Frontal cortex (tissue), 3 donors: ENCODE measurements at regions not wholly inside any gene's neighbourhood (a gene's known extent, or its start where the extent isn't known, plus 50 kb on each side); places are given as distances from the start of the nearest gene placed in this dataset.
"Not testable (repeated sequence)": the region's sequence is repeated elsewhere in the genome, so short reads cannot be mapped to it uniquely, and the experiment has no call there.

ENCODE experiments used
- DNase-seq, 2 donors: peaks; one replicate each; pipeline ENCODE4 v3.0.0; 2012; ENCODE audit warnings: low spot score in 2 of 2
- FAIRE-seq: peaks from 2 replicates; lab custom pipeline; 2012; peaks lifted over from hg19 to GRCh38; lab: Jason Lieb, UNC
- donor health status: control.
- donor health status: control.
- donor health status: control.

DNA sequence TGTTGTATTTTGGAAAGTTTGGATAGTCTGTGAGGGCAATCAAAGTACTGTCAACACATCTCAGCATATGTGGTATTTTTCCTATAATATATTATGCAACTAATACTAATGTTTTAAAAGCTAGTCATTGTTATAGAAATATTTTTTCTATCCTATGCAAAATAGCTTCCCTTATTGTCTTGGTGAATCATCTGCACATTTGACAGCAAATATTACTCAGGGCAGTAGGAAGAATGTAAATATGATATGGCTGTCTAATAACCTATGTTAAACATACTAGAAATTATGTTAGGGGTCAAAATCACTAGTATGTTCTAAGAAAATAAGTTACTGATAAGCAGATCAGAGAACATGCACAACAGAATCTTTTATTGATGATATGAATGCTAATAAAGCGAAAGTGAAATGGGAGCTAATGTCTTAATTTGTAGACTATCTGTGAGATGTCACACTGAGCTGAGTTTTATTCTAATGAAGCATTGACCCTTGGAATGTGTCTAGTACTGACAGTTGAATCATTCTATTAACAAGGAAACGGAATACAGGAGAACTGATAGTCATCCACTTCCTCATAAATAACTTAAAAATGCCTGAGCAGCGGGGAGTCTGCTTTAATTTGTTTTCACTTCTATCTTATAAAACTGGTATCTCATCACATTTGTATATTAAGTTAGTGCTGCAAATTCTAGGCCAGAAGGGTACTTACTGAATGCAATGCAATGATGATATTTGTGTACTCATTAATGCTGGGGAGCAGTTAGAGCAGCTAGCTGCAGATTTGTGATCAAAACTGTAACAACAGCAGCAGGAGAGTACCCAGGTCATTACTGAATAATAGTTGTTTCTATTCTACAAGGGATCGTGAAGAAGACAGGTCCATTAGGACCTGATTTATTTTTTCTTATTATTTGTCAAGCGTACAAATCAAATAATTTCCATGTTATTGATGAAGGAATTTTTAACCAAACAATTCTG is 440.3 kb upstream of the AADAT start:
- DNase-seq, result no peak
- no peak for FAIRE-seq

DNA sequence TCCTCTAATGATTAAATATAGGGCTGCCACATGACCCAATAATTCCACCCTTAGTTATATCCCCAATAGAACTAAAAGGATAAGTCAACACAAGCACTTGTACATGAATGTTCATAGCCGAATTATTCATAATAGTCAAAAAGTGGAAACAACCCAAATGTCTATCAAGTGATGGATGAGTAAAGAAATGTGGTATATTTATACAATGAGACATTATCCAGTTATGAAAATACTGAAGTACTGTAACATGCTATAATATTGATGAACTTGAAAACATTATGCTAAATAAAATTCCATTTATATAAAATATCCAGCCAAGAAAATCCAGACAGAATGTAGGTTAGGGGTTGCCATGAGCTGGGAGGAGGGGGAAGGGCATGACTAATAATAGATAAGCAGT is 436.7 kb upstream of the AADAT start:
- no peak for FAIRE-seq

DNA sequence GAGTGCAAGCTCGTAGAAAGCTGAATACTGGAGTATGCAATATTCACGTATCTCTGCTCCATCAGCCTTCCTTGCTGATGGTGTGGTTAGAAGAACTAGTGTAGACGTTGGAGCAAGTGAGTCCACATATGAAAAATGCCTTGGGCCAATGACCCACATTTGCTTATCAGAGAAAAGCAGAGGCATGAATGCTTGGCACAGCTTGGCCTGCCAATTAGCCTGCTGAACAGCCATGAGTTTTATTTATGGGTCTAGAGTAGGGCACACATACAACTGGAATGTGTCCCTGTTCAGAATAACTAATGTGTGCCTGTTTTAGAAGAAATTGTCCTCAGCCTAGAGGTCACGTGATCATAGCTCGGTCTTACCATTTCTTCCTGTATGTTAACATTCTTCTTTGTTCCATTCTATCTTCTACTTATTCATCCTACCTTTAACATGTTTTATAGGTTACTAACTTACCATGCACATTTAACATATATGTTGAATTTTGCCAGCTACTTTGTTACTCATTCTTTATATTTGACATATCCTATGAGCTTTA is 432.7 kb upstream of the AADAT start:
- FAIRE-seq (no peak), DNase-seq (no peak)

More for the DNA sequence above, 436.7 kb upstream of the AADAT start:
- DNase-seq, result no peak

DNA sequence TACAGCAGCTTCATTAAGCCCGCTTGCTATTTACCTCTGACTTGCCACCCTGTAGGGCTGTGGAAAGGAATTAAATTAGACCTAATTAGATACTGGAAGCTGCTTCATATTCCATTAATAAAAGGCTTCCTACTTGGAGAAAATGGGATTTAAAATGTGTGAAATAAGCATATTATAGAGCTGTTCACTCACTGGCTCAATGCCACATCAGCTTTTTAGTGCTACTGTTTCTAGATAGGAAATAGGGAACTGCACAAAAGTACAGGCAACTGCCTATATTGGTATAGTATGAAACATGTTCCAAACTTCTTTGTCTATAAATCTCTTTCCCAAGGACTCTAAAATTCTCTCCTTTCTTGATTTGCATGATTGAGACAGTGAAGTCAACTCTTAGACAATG is 407.9 kb upstream of the AADAT start:
- DNase-seq, result no peak
- FAIRE-seq, result no peak

DNA sequence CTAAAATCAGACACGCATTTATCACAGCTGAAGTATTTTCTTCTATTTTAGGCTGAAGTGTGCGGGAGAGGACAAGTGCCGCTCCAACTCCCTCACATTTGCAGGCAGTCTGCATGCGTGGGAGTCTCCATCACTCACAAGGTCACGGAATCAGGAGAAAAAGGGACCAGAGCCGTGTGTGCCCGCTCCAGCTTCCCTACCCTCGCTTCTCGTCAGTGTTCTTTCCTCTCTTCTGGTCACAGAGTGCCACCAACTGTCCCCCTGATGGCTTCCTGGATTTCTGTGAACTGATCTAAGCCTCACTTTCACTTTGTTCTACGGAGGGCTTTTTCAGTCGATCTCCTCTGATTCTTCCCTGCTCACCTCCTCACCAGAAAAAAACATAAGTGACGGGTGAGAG is 407.4 kb upstream of the AADAT start:
- DNase-seq, result no peak

DNA sequence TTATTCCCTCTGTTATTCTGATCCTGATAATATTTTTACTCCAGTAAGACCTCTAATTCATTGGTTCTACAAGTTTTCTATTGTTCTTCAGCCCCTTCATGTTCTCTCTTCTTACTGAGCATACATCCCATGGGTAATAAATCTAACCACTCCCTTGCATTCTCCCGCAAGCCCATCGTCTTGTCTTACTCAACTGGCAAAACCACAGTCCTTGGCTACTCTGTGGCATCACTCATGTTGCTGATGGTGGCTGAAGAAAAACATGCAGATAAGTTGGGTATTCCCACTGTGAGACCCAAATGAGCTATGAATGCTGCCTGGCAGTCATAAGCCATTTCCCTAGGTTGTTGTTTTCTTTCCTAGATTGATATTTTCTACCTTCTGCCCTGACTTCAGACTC is 402.2 kb upstream of the AADAT start:
- FAIRE-seq (no peak), DNase-seq (no peak)

More for the DNA sequence above, 407.4 kb upstream of the AADAT start:
- no peak for FAIRE-seq

DNA sequence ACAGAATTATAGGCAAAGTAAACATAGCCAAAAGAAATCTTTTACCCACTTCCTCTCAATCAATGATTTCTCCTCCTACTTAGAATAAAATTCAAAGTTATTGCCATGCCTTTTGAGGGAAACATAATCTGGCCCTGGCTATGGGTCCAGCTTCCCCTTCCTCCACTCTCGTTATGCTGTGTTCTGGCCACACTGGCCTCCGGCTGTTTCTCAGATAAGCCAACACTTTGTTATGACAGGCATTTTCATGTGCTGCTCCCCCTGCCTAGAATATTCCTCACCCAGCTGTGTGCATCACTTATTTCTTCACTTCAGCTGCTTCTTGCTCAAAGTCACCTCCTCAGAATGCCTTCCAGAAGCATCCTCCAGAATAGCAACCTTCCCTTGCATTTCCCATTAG is 386.6 kb upstream of the AADAT start:
- FAIRE-seq (no peak), DNase-seq (no peak)

DNA sequence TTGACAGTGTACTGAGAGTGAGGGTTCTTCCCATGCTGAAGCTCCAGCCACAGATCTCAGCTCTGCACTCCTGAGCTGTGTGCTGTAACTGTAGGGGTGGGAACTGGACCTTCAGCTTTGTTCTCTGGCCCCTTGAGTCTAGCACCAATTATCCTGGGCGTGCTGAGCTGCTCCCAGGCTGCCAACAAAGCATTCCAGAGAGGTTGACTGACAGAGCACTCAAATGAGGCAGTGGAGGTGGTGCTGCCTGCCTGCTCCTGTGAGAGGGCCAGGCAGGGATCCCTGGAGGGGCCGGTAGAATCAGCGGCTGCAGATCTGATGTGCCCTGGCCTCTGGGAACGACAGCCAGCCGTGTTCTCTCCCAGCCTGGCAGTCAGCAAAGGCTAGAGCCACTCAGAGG is 375.7 kb upstream of the AADAT start:
- FAIRE-seq, result no peak
- no peak for DNase-seq

DNA sequence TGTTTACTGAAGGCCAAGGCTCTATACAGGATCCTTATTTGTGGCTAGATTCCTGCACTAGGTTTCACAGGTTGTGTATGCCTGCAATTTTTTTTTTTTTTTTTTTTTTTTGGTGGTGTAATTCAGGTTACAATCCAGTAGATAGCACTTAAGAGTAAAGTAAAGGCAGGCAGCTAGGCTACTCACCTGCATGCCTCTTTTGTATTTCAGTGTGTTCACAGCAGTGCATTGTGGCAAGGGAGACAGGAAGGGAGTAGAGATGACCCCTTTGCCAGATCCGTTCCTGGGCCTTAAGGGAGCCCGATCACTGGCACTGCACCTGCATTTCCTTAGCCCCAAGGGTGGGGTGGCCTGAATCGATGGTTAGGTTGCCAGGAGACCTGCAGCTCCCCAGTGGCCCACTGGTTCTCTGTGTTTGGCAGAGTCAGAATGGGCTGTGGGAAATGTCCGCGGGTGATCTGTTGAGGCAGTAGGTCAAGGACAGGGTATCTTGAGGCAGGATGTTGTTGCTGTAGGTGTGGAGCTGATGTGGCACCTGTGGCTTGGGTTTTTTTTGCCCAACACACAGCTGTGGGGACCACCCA is 374.9 kb upstream of the AADAT start:
- FAIRE-seq (no peak), DNase-seq (no peak)

DNA sequence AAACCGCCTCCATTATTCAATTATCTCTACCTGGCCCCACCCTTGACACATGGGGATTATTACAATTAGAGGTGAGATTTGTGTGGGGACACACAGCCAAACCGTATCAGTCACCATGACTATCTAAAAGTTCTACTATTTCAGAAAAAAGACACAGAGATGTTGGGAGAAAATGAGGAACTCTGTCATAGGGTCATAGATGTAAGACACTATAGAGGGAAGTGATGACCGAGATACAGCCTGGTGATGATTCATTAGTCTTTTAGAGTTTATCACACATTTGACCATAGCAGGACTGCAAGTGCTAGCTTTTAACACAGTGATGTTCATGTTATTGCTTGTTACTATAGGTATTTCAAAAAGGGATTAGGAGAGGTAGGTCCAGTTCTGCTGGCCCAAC is 357.0 kb upstream of the AADAT start:
- no peak for FAIRE-seq
- no peak for DNase-seq

DNA sequence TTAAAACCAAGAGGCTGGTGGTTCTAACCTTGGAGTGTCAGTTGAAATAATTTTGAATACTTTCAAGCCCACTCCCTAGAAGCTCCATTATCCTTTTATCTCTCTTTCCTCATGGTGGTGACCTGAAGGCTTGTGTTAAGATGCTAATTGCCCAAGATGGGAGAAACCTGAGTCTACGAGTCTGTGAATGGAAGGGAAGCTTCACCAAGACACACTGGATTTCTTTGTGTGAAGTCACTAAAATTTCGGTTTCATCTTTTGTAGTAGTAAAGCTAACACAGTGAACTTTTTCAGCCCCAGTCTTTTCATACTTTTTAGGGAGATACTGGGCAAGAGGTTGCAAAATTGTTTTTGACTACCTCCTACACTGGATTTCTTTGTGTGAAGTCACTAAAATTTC is 351.4 kb upstream of the AADAT start:
- DNase-seq, FAIRE-seq: not testable (repeated sequence)

DNA sequence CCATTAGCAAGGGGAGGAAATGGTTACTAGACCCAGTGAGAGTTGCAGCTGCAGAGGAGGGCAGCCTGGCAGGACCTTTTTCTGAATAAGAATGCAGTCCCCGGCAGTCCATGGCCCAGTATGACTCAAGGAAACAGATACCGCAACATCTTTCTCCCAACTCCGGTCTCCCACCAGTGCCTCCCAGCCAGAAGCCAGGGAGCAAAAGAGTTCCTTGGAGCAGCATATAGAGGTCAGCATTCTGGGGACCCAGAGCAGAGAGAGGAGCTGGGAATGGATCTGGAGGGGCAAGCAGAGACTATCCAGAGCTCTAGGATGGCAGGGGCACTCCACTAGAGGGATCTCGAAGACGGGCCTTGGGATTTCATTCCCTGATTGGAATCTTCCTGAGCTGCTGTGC is 339.2 kb upstream of the AADAT start:
- no peak for DNase-seq
- no peak for FAIRE-seq

DNA sequence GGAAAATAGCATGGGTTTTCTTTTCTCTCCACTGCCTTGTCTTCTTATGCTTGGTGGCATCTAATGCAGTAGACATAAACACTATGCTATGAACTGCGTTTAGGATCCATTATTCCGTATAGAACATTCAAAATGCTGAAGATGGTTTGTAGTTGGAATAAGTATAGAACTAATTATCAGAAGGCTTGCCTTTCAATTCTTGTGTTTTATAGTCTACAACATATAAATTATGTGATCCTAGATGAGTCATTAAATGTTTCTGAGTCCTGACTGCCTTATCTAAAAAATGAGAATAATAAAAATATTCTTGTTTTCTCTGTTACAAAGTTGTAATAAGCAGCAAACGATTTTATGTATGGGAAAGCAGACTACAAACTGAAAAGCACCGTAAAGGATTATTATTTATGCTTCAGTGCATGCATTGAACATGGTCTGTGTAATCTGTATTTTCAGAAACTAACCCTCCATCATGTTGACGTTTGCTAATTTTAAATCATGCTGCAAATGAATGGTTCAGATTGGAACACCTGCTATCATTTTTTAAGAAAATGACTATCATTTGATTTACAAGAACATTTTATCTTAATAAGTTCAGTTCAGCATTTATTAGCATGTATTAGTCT is 335.9 kb upstream of the AADAT start:
- FAIRE-seq (no peak), DNase-seq (no peak)

DNA sequence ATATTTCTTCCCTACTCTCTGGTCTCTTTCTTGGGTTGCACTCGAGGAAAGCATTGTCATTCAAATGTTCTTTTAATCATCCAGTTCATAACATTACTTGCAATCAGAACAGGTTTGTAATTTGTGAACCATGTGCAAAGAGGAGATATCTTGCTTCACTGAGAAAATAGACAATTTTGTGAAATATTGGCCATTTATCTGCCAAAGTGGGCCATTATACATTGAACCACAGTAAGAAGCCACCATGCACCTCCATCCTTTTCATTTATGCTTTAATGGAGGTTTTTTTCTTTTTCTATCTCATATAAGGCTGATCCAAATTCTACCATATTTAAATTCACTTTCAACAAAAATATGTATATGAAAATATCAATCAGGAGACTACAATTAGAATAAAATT is 335.3 kb upstream of the AADAT start:
- DNase-seq (no peak), FAIRE-seq (no peak)

DNA sequence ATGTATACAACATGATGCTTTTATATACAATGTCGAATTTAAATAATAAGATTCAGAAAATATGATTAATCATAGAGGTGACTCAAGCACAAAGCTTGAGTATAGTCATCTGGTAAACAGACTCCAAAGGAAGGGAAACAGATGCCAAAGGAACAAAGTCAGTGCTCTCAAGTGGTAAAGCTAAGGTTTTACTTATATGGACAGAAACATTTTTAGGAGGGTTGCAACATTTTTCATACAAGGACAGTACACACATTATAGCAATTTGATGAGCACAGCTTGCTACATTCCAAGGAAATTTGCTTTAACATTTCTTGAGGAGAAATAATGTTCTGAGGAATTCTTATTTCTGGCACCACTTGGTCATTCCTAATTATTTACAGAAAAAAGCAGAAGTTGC is 333.4 kb upstream of the AADAT start:
- FAIRE-seq, result no peak

DNA sequence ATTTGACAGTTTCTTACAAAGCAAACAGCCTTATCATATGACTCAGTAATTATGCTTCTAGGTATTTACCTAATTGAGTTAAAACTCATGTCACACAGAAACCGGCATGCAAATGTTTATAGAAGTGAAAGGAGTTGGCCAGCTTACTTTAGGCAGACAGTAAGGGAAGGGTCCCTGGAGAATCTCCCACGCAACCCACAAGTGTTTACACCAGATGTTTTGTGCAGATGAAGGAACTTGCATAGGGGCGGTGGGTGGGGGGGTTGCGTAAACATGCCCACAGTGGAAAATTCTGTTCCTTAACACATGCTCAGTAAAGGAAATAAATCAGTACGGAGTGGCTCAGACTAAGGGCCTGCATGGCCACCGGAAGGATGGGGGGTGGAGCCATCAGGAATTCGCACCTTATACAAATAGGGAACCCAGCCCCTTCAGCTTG is 330.5 kb upstream of the AADAT start:
- DNase-seq, result no peak
- FAIRE-seq, result no peak

More for the DNA sequence above, 333.4 kb upstream of the AADAT start:
- DNase-seq, result no peak

DNA sequence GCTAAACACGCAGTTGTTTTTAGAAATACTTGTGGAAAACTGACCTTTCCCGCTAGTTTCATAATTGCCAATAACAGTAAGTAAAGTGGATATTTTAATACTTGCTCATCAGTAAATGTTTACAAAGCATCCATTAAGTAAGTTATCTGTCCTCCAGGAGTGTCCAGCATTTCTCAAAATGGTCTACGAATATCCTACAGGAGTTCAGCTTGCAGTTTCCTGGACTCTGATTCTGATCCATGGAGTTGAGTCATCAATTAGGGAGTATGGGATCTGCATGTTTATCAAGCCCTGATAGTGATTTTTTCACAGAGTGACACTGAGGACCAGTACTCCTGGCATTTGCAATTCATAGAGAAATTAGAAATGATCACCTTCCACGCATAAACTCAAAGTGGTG is 325.2 kb upstream of the AADAT start:
- FAIRE-seq, result no peak
- no peak for DNase-seq

DNA sequence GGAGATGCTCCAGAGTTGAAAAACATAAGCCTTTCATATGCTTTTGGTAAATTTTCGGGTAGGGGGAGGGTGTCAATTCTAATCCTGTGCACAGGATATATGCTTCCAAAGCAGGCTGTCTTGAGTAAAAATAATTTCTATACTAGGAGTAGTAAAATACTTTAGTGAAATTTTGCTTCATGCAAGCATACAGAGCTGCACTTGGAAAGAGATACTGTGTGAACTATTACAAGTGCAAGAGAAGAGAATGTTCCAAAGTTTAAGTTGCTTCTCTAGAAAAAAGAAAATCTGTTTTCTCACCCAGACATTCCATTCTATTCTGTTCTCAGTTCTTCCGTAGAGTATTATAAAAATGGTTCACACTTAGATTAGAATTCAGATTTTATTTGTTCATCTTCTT is 324.6 kb upstream of the AADAT start:
- no peak for DNase-seq

DNA sequence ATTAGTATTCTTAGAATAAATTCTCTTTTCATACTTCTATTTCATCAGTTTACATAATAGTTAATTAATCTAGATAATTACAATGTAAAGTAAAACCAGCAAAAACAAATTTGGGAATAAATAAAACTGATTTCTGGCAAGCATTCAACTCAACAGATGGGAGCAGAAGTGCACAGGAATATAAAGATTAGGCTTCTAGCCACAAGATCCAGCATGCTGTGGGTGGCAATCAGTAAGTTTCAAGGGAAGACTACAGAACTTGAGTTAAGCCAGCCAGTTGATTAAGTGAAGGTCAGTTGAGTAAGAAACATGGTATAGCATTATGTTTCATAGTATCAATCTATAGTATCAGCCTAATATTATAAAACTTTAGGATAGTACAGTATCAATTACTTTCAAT is 324.2 kb upstream of the AADAT start:
- FAIRE-seq, result no peak
- no peak for DNase-seq

More for the DNA sequence above, 324.6 kb upstream of the AADAT start:
- no peak for FAIRE-seq

DNA sequence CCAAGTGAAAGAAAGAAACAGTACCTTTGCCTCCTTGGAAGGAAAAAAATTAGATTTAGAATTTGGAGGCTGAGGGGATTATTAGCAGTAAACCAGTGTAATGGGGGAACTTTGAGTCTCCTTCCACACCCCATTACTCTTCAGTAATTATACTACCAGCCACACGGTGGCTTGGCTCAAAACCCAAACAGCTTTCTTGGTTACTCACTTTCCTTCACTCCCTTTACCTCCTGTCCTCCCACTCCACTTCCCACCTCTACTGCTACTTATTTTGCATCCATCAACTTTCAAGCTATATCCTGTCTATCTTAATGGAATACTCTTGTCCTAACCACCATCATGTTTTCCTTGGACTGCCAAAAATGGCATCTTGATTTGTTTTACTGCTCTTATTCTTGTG is 310.6 kb upstream of the AADAT start:
- FAIRE-seq, result no peak
- no peak for DNase-seq
